Activated T-cell treated with anti-CD3 and anti-CD28 coated beads, Interleukin-2, amount 50 U/mL, for 24 hours (primary cell): ENCODE measurements at regions not wholly inside any gene's neighbourhood (a gene's known extent, or its start where the extent isn't known, plus 50 kb on each side); places are given as distances from the start of the nearest gene placed in this dataset.

Experiments
- DNase-seq: peaks from one replicate; pipeline ENCODE4 v3.0.0-alpha.2; 2020
- H3K27ac Mint-ChIP-seq: 2 replicates; pipeline ENCODE4 v1.8.0; 2020; ENCODE audit warnings: mild to moderate bottlenecking, mixed read lengths
- H3K27me3 Mint-ChIP-seq: 2 replicates; pipeline ENCODE4 v1.8.0; 2020; ENCODE audit warnings: mixed read lengths
- H3K36me3 Mint-ChIP-seq: 2 replicates; pipeline ENCODE4 v1.8.0; 2020; ENCODE audit warnings: low read depth, mixed read lengths
- H3K4me1 Mint-ChIP-seq: 2 replicates; pipeline ENCODE4 v1.8.0; 2020; ENCODE audit warnings: low read depth, mixed read lengths
- H3K4me3 Mint-ChIP-seq: 2 replicates; pipeline ENCODE4 v1.8.0; 2020; ENCODE audit warnings: mild to moderate bottlenecking, moderate library complexity, mixed read lengths
- H3K9me3 Mint-ChIP-seq: 2 replicates; pipeline ENCODE4 v1.8.0; 2020; ENCODE audit warnings: mixed read lengths

DNA sequence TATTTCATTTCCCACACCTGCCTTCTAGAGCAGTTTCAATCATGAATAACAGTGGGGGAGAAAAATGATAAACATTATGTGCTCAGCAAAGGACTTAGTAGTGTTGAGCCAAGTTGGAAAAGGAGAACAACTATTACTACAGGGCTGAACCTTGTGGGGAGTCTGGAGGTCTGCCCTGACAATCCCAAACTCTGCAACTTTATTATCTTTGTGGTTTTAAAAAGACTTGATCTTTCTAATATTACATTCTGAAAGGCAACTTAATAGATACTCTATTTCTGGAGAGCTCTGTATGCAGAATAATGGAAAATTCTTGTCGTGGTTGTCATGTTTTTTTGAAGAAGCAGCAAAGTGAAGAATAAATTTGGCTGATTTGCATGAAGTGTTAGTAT is 116.1 kb downstream of the SPCS3 start:
- Mint-ChIP-seq H3K36me3 (no peaks in the 10 kb centered on the region), H3K4me1 (peaks cover 8% of the 10 kb centered on the region), H3K27ac (no peak overlapping the region), H3K27me3 (no peaks in the 10 kb centered on the region), H3K9me3 (no peaks in the 10 kb centered on the region), H3K4me3 (no peak overlapping the region)
- DNase-seq = no peak

DNA sequence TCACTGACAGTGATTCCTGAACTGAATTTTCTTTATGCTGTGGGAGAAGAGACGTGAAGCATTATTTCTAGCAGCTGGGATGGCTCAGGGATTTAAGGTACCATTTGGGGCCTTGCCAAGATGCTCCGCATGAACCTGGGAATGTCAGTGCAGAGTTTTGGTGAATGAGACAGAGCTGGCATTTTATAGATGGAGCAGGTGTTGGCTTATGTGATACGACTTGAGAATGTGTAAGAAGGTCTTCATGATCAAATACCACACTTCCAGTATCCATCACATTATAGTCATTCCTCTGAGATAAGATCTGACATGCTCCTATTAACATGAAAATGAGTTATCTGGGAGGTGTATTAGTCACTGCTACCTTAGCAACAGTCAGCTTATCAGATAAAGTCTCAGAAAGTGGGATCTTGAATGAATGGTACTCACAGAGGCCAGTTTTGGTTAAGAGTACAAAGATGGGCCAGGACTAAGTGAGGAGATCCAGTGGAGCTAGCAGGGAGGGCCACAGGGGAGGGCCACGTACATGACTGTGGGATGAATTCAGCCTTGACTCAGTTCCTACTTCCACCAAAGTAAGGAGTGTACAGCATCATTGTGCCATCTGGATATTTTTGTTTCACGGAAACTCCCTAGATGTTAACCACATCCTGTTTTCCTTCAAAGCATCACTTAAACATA is 116.7 kb downstream of the SPCS3 start:
- peaks cover 8% of the 10 kb centered on the region for H3K4me1 Mint-ChIP-seq
- no peaks in the 10 kb centered on the region for H3K9me3 Mint-ChIP-seq
- no peak overlapping the region for H3K27ac Mint-ChIP-seq
- no peak overlapping the region for H3K4me3 Mint-ChIP-seq
- H3K27me3 Mint-ChIP-seq = no peaks in the 10 kb centered on the region
- no peaks in the 10 kb centered on the region for H3K36me3 Mint-ChIP-seq
- no peak for DNase-seq

- Mint-ChIP-seq H3K9me3 (no peaks in the 10 kb centered on the region), H3K36me3 (no peaks in the 10 kb centered on the region), H3K4me1 (peaks cover 8% of the 10 kb centered on the region), H3K27me3 (no peaks in the 10 kb centered on the region), H3K4me3 (no peak overlapping the region), H3K27ac (no peak overlapping the region)
- DNase-seq = no peak
Measured at GRCh38 chr4:176437756-176438155, 118.0 kb downstream of the SPCS3 start.

DNA sequence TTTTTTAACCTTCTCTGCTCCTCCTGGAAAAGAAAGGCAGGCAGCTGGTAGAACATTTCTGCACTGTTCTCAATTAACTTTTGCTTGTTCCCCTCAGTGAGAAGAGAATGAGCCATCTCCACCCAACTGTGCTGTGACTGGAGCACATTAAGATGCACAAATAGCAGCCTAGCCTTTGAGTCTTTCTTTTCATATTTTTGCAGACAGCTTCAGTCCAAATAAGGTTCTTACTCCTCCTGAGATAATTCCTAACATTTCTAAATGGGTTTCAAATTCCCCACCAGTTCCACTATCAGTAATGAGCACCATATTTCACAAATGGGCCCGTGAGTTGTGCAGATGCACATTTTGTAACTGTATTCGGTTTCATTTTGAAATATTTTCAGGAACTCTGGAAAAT is 118.6 kb downstream of the SPCS3 start:
- H3K36me3 Mint-ChIP-seq = no peaks in the 10 kb centered on the region
- H3K27me3 Mint-ChIP-seq = no peaks in the 10 kb centered on the region
- DNase-seq = no peak
- H3K9me3 Mint-ChIP-seq = no peaks in the 10 kb centered on the region
- peaks cover 8% of the 10 kb centered on the region for H3K4me1 Mint-ChIP-seq
- no peak overlapping the region for H3K4me3 Mint-ChIP-seq
- no peak overlapping the region for H3K27ac Mint-ChIP-seq

DNA sequence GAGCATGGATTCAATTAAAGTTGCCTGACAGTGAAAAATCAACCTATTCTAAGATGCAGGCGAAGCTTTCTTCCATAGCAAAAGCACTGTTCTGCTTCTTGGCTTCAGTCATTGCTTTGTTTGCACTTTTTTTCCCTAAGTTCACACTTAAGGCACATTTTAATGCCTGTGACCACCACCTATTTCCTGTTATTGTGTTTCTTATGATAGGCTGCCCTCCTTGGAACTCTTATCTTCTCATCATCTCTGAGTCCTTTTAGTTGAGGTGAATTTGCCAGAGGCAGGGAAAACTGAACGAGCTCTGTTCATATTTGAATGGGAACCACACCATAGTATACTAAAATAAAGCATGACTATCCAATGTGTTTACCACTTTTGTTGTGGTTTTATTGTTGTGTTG is 119.8 kb downstream of the SPCS3 start:
- Mint-ChIP-seq H3K4me3 (no peak overlapping the region), H3K27me3 (no peaks in the 10 kb centered on the region), H3K27ac (no peak overlapping the region), H3K4me1 (peaks cover 8% of the 10 kb centered on the region), H3K36me3 (no peaks in the 10 kb centered on the region), H3K9me3 (no peaks in the 10 kb centered on the region)
- no peak for DNase-seq

- Mint-ChIP-seq H3K4me1 (peaks cover 8% of the 10 kb centered on the region), H3K9me3 (no peaks in the 10 kb centered on the region), H3K36me3 (no peaks in the 10 kb centered on the region), H3K27ac (no peak overlapping the region), H3K27me3 (no peaks in the 10 kb centered on the region), H3K4me3 (no peak overlapping the region)
- no peak for DNase-seq
Measured at GRCh38 chr4:176440698-176441097, 120.9 kb downstream of the SPCS3 start.

- no peak for DNase-seq
- Mint-ChIP-seq H3K27ac (no peak overlapping the region), H3K4me1 (peaks cover 5% of the 10 kb centered on the region), H3K9me3 (no peaks in the 10 kb centered on the region), H3K4me3 (no peak overlapping the region), H3K36me3 (no peaks in the 10 kb centered on the region), H3K27me3 (no peaks in the 10 kb centered on the region)
Measured at GRCh38 chr4:176441594-176441993, 121.8 kb downstream of the SPCS3 start.

DNA sequence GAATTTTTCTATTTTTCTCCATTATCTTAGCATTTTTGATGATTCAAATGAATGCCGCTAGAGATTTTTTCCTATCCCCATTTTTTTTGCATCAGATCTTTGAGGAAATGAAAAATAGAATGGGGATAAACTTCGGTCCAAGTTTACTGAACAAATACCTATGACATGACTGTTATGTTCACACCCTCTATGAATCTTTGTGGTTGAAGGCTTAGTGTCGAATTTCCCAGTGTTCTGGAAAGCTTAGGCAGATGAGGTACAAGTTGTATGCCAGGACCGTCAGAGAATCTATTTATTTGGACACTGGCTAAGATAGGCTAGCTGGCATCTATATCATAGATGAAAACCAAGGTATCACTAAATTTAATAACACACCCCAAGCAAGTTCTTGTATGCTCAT is 123.4 kb downstream of the SPCS3 start:
- H3K9me3 Mint-ChIP-seq = no peaks in the 10 kb centered on the region
- no peaks in the 10 kb centered on the region for H3K27me3 Mint-ChIP-seq
- no peaks in the 10 kb centered on the region for H3K4me1 Mint-ChIP-seq
- no peak overlapping the region for H3K27ac Mint-ChIP-seq
- H3K4me3 Mint-ChIP-seq = no peak overlapping the region
- no peaks in the 10 kb centered on the region for H3K36me3 Mint-ChIP-seq
- DNase-seq = no peak

DNA sequence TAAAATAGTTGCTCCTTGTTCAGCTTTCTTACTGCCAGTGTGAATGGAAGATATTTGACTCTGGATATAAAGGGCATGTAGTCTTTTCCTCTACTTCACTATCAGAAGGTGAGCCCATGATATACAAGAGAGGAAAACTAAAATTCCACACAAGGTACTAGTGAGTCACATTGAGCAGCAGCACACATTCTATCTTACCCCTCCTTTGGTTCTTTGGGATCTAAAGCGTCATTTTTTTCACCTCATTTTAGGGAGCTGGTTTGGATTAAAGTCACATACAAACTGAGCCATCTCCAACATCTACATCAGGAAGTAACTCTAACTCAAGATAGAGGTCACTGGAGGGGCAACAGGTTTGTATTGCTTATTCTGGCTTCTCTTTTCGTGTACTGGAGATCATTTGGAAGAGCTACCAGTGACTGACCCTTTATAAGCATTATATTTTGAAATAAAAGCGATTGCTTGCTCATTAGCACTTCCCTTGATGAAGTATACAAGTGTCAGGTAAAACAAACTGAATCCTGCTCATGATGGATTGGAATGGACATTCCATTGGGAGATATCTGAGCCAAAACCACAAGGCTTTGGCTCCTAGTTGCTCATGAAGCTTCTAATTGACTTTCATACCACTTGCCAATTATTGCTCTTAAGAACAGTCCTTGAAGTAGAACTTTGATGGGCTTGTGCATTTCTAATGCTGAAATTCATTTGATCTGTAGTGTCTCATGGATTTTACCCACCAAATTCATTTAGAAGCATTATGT is 124.1 kb downstream of the SPCS3 start:
- Mint-ChIP-seq H3K27me3 (no peaks in the 10 kb centered on the region), H3K4me3 (no peak overlapping the region), H3K36me3 (no peaks in the 10 kb centered on the region), H3K9me3 (no peaks in the 10 kb centered on the region), H3K4me1 (no peaks in the 10 kb centered on the region), H3K27ac (no peak overlapping the region)
- no peak for DNase-seq

DNA sequence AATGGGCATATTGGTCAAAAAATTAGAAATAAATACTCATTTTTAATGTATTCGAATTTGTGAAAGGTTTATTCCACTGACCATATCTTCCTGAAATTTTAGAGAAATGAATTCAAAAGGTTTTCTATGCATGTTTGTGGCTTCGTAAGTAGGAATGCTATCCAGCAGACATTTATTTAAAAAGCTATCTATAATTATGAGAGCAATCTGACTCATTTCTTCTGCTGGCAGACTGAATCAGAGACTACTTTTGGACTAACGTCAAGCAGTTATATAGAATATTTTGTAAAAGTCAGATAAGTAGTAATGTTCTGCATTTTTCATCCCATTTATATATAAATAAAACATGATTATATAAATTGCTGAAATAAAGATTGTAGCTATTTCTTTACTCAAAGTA is 125.0 kb downstream of the SPCS3 start:
- H3K4me1 Mint-ChIP-seq = no peaks in the 10 kb centered on the region
- H3K27me3 Mint-ChIP-seq = no peaks in the 10 kb centered on the region
- peaks cover 3% of the 10 kb centered on the region for H3K9me3 Mint-ChIP-seq
- H3K36me3 Mint-ChIP-seq = no peaks in the 10 kb centered on the region
- H3K4me3 Mint-ChIP-seq = no peak overlapping the region
- H3K27ac Mint-ChIP-seq = no peak overlapping the region
- no peak for DNase-seq

DNA sequence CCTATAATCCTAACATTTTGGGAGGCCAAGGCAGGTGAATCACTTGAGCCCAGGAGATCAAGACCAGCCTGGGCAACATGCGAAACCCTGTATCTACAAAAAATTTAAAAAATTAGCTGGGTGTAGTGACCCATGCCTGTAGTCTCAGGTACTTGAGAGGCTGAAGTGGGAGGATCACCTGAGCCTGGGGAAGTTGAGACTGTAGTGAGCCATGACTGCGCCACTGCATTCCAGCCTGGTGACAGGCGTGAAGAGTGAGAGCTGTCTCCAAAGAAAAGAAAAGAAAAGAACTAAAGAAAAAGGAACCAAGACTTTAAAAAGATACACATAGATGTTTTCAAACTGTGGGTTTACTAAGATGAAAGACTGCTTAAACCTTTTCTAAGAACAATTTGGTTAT is 129.0 kb downstream of the SPCS3 start:
- Mint-ChIP-seq H3K4me3 (no peak overlapping the region), H3K4me1 (no peaks in the 10 kb centered on the region), H3K27ac (no peak overlapping the region), H3K27me3 (no peaks in the 10 kb centered on the region), H3K36me3 (no peaks in the 10 kb centered on the region), H3K9me3 (peaks cover 3% of the 10 kb centered on the region)
- DNase-seq = no peak

DNA sequence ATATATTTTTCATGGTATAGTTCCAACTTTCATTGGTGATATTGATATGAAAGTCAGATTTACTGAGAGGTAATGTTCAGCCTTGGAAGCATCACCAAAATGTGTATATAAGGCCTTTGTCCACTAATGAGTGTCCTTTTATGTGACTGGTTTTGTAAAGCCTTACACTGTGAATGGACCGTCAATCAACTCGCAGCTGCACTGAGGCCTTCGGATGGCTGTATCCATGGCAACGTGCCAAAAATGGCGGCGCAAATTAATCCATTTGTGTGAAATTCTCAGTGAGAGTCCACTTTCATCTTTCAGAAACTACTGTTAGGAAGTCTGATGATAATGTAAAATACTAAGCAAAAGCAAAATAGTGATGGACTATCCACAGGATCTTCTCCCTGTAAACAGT is 131.7 kb downstream of the SPCS3 start:
- Mint-ChIP-seq H3K27me3 (no peaks in the 10 kb centered on the region), H3K9me3 (peaks cover 3% of the 10 kb centered on the region), H3K36me3 (no peaks in the 10 kb centered on the region), H3K4me1 (no peaks in the 10 kb centered on the region), H3K27ac (no peak overlapping the region), H3K4me3 (no peak overlapping the region)
- no peak for DNase-seq

- H3K4me3 Mint-ChIP-seq = no peak overlapping the region
- H3K9me3 Mint-ChIP-seq = peaks cover 3% of the 10 kb centered on the region
- no peaks in the 10 kb centered on the region for H3K27me3 Mint-ChIP-seq
- H3K27ac Mint-ChIP-seq = no peak overlapping the region
- H3K4me1 Mint-ChIP-seq = no peaks in the 10 kb centered on the region
- DNase-seq = no peak
- H3K36me3 Mint-ChIP-seq = no peaks in the 10 kb centered on the region
Measured at GRCh38 chr4:176453079-176453478, 133.3 kb downstream of the SPCS3 start.

GRCh38 chr4:176453658-176454057 is 133.9 kb downstream of the SPCS3 start:
- H3K4me1 Mint-ChIP-seq = no peaks in the 10 kb centered on the region
- H3K27ac Mint-ChIP-seq = no peak overlapping the region

DNA sequence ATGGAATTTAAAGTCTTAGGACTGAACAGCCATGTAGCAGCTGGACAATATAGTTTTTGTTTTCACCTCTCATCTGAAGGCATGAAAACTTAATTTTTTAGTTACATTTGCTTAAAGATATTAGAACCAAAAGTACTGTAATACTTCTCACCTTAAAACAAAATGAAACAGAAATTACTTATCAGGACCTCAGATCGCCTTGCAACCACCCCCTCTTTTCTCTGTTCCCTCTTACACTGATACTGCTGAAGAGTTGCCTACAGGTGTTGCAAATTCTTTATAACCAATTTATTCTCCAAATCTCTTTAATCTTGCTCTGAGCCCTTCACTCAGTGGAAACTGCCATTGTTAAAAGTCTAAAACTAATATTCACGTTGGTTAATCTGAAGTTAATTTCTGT is 145.0 kb downstream of the SPCS3 start:
- Mint-ChIP-seq H3K9me3 (peaks cover 6% of the 10 kb centered on the region), H3K4me3 (no peak overlapping the region), H3K36me3 (no peaks in the 10 kb centered on the region), H3K27me3 (no peaks in the 10 kb centered on the region), H3K27ac (no peak overlapping the region), H3K4me1 (no peaks in the 10 kb centered on the region)
- no peak for DNase-seq

More at GRCh38 chr4:176453658-176454057, 133.9 kb downstream of the SPCS3 start:
- Mint-ChIP-seq H3K9me3 (peaks cover 3% of the 10 kb centered on the region), H3K36me3 (no peaks in the 10 kb centered on the region), H3K27me3 (no peaks in the 10 kb centered on the region), H3K4me3 (no peak overlapping the region)
- no peak for DNase-seq
